ENCODE measurements at regions not wholly inside any gene's neighbourhood (a gene's known extent, or its start where the extent isn't known, plus 50 kb on each side); places are given as distances from the start of the nearest gene placed in this dataset.

- TF ChIP-seq, protein P1, sequence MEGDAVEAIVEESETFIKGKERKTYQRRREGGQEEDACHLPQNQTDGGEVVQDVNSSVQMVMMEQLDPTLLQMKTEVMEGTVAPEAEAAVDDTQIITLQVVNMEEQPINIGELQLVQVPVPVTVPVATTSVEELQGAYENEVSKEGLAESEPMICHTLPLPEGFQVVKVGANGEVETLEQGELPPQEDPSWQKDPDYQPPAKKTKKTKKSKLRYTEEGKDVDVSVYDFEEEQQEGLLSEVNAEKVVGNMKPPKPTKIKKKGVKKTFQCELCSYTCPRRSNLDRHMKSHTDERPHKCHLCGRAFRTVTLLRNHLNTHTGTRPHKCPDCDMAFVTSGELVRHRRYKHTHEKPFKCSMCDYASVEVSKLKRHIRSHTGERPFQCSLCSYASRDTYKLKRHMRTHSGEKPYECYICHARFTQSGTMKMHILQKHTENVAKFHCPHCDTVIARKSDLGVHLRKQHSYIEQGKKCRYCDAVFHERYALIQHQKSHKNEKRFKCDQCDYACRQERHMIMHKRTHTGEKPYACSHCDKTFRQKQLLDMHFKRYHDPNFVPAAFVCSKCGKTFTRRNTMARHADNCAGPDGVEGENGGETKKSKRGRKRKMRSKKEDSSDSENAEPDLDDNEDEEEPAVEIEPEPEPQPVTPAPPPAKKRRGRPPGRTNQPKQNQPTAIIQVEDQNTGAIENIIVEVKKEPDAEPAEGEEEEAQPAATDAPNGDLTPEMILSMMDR (IDR thresholded peaks at IDR 0.05 in 8 of 11, conservative IDR thresholded peaks at IDR 0.05 in 3 of 11), result no peak
- TF ChIP-seq POLR2A (IDR thresholded peaks at IDR 0.05), result no peak
Observed at GRCh38 chr1:105326886-105327285, 1577.2 kb downstream of the AMY1C start.
